Fibroblast of villous mesenchyme (primary cell): ENCODE measurements at regions not wholly inside any gene's neighbourhood (a gene's known extent, or its start where the extent isn't known, plus 50 kb on each side); places are given as distances from the start of the nearest gene placed in this dataset.
A peak's percentile ranks its signal among the peaks of the same experiment; 100 is the strongest.

ENCODE experiments used
- DNase-seq: peaks from one replicate; pipeline ENCODE4 v3.0.0-alpha.2; 2010; ENCODE audit warnings: low read depth
- H3K4me3 ChIP-seq: 2 replicates; pipeline ENCODE4 v1.5.1; 2011; ENCODE audit warnings: low read depth, mild to moderate bottlenecking, low read length
- TF ChIP-seq, protein P1 (sequence below): IDR thresholded peaks from 2 replicates; pipeline ENCODE4 v1.5.1; 2012; ENCODE audit warnings: low read depth, mild to moderate bottlenecking, low read length; ENCODE audit not compliant: insufficient read depth

- no peak overlapping the region for H3K4me3 ChIP-seq
- TF ChIP-seq, protein P1, sequence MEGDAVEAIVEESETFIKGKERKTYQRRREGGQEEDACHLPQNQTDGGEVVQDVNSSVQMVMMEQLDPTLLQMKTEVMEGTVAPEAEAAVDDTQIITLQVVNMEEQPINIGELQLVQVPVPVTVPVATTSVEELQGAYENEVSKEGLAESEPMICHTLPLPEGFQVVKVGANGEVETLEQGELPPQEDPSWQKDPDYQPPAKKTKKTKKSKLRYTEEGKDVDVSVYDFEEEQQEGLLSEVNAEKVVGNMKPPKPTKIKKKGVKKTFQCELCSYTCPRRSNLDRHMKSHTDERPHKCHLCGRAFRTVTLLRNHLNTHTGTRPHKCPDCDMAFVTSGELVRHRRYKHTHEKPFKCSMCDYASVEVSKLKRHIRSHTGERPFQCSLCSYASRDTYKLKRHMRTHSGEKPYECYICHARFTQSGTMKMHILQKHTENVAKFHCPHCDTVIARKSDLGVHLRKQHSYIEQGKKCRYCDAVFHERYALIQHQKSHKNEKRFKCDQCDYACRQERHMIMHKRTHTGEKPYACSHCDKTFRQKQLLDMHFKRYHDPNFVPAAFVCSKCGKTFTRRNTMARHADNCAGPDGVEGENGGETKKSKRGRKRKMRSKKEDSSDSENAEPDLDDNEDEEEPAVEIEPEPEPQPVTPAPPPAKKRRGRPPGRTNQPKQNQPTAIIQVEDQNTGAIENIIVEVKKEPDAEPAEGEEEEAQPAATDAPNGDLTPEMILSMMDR = no peak
- DNase-seq = no peak
These were observed 468.0 kb upstream of the FAT1 start for GRCh38 chr4:187191676-187192075.

DNA sequence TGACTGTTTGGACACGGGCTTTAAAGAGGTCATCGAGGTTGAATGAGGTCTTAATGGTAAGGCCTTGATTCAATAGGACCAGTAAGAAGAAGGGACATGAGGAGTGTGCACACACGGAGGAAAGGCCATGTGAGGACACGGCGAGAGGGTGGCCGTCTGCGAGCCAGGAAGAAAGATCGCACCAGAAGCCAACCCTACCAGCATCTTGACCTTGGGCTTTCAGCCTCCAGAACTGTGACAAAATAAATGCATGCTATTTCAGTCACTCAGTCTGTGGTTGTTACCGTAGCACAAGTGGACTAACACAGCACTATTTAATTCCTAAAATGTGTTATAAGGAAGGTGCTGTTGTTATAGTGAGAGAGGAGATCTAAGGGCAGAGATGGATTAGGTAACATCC, 468.6 kb upstream of the FAT1 start:
- no peak for DNase-seq
- TF ChIP-seq, protein P1 = no peak
- H3K4me3 ChIP-seq = no peak overlapping the region

DNA sequence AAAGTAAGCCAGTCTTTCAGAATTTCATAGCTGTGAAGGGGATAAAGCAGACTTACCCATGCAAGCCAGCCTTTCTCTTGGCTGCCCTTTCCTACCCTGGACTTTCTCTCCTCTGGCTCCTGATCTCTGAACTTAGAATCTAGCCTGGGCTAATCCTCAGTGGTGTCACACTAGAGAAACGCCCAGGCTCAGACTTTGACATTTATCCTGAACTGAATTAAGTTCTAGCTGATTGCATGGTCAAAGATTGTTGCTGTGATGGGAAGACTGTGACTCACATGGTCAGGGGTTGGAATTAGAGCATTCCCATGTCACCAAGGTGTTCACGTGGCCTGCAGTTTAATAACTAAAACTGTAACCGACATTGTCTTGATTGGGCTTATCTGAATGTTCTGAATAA, 469.5 kb upstream of the FAT1 start:
- no peak for DNase-seq
- TF ChIP-seq, protein P1 = no peak
- no peak overlapping the region for H3K4me3 ChIP-seq

- no peak for DNase-seq
- TF ChIP-seq, protein P1 = no peak
- no peak overlapping the region for H3K4me3 ChIP-seq
These were observed 480.8 kb upstream of the FAT1 start for GRCh38 chr4:187204389-187204918.

- no peak overlapping the region for H3K4me3 ChIP-seq
- DNase-seq = no peak
- TF ChIP-seq, protein P1 = no peak
These were observed 484.3 kb upstream of the FAT1 start for GRCh38 chr4:187207931-187208330.

DNA sequence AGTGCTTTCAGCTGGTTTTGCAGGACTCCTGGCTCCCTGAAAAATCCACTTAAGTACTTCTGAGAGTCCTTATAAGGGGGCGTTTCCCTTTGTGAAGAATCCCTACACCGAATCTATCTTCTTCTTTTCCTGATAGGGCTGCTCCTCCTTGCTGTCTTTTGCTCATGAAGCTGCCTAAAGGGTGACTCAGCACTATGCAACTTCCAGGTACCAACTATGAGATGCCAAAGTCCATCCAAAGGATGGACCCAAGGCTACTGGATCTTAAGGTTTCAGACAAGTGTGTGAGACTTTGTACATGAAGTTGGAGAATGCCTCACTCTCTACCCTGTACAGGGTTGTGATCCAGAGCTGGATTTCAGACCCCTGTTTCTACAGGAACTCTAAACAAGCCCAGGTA, 485.0 kb upstream of the FAT1 start:
- no peak for DNase-seq
- no peak overlapping the region for H3K4me3 ChIP-seq
- TF ChIP-seq, protein P1 = no peak

DNA sequence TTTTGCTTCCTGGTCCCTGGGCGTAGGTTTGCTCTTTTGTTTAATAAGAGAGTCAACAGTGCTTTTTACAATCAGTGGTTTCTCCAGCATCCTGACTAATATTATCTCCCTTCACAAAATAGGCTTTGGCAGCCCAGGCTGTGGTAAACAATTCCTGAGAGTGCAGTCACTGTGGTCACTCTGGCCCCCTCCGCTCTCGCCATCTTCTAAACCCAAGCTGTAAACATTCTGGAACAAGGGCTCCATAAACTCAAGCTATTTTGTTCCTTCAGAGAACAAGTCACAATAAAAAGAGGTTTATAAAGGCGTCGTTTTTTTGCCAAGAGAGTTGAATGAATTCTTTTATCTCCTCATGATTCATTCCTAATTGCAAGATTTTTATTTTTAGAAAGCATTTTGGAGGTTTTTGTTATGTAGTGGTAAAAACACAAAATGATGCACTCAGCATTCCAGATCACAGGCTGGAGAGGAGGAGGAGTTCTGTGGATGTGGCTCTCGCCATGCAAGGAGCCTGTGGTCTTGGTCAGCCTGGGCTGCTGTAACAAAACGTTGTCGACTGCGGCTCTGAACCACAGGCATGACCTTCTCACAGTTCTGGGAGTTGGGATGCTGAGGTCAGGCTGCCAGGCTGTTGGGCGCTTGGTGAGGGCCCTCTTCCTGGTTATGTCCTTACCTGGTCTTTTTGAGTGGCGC, 486.4 kb upstream of the FAT1 start:
- peak; percentile 90 for DNase-seq
- no peak overlapping the region for H3K4me3 ChIP-seq
- TF ChIP-seq, protein P1 = no peak
